ENCODE measurements at regions not wholly inside any gene's neighbourhood (a gene's known extent, or its start where the extent isn't known, plus 50 kb on each side); places are given as distances from the start of the nearest gene placed in this dataset.
"Not testable (repeated sequence)": the region's sequence is repeated elsewhere in the genome, so short reads cannot be mapped to it uniquely, and the experiment has no call there.

DNA sequence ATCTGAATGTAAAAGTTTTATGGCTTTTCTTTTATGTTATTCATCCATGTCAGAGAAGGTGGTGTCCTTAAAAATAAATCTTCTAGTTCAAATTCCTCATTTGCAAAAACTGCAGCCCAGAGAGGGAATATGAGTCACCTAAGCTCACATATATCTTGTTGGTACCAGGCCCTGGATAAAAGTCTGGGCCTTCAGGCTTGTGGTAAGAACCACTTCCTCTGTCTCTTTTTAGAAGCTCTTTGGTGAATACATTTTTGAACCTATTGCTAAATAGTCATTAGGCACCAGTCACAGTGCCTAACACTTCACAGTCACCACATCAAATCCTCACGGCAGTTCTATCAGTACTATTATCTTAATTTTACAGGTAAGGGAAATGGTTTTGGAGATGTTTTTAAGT, 199.2 kb downstream of the KCNS3 start:
- DNase-seq (ENCODE audit: low read depth): peak; percentile 54

DNA sequence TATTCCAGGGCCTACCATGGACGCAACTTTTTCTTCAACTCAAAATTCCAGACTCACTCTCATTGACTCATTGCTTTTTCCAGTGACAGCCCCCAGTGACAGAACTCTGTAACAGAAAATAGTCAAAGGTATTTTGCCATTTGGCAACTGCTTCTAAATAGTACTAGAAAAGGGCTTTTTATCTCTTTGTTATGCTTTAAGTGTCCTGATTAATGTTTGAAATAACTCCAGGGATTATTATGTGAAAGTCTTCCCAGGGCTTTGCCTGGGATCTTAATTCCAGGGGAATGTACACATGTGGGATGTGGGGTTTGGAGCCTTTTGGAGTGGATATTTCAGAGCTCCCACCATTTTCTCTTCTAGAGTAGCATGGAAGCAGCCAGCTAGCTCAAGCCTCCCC, 198.8 kb downstream of the KCNS3 start:
- no peak for DNase-seq (ENCODE audit: low read depth)

DNA sequence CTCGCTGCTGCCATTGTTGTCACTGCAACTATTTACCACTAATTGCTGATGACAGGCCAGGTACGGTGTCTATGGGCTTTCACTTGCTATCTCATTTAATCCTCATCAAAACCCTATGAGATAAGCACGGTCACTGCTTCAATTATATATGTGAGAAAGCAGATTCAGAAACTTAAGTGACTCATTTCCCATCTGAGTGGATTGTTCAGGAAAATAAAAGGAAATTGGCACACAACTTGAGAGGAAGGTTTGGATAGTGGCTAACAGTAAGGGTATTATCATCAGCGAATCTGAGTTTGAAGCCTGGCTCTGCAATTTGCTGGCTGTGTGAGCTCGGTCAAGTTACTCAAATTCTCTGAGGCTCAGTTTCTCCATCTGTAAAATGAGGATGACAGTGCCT, 196.0 kb downstream of the KCNS3 start:
- DNase-seq (ENCODE audit: low read depth): no peak

DNA sequence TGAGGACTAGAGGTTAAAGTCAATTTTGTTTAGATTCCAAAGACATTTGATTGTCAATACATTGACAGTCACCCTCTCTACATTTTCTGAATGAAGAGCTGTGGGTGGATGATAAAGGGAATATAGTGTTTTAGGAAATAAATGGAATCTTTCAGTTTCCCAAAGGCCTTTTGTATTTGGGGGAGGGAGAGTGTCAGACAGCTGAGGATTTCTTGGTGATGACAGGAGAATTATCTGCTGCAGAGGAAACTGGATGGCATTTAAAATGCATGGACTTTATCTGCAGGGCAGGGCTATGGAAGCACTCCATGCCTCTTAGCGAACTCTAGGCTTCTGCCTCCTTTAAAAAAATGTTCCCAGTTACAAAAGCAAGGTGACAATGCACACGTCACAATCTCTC, 195.1 kb downstream of the KCNS3 start:
- DNase-seq (ENCODE audit: low read depth): no peak

DNA sequence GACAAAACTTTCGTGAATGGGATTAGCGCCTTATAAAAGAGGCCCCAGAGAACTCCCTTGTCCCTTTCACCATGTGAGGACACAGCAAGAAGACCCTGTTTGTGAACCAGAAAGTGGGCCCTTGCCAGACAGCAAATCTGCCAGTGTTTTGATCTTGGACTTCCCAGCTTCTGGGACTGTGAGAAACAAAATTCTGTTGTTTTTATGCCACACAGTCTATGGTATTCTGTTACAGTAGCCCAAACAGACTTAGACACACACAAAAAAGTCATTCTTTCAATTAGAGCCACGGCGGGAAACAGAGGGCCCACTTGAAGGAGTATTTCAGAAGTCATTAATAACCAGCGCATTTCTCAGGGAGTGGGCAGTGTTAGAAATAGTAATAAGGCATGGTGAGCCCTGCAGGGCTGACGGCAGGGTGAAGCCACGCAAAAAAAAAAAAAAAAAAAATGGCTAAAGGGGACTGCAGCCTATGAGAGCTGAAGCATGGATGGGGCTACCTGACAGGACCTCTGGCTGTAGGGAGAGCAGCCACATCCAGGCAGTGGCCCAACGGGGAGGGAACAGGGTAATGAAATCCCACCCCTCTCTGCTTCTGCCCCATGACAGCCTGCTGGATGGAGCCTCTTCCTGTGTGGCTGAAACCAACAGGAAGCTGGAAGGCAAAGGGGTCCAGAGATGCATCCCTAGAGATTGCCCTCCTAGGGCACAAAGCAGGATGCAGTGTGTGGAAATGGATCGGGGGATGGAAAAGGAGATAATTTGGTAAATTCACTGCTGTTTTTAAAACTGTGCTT, 189.3 kb downstream of the KCNS3 start:
- no peak for DNase-seq (ENCODE audit: low read depth)

DNA sequence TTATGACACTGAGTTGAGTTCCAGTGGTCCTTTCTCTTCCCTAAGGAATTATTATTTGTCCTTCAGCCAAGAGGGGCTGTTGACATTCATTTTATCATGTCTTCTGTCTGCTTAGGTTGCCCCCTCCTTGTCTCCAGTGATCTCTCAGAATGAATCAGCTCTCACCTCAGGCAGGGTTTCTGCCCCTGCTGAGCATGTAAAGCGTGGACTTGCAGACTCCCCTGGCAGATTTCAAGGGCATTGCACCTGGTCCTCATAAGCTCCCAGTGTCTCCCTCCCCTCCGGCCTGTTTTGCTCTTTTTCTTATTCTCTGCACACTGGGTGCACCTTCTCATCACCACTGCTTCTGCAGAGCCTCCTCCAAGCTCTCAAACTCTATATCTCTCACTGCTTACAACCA, 188.4 kb downstream of the KCNS3 start:
- DNase-seq (ENCODE audit: low read depth): no peak

DNA sequence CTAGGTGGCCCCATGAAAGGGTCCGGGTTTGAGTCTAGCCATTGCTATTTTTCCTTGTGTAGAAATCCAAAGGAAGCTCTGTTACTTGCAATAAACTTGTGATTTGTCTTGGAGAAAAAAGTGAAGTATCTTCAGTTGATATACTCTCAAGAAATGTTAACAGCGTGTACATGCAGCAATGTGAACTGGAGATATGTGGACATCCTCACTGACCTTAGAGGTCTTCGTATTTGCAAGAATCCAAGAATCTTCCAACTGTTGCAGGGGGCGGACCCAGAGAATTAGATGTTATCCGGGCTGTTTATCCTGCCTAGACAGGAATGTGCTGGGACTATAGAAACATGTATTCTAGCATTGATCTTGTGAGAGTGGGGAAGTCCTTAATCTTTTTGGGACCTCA, 187.6 kb downstream of the KCNS3 start:
- no peak for DNase-seq (ENCODE audit: low read depth)

DNA sequence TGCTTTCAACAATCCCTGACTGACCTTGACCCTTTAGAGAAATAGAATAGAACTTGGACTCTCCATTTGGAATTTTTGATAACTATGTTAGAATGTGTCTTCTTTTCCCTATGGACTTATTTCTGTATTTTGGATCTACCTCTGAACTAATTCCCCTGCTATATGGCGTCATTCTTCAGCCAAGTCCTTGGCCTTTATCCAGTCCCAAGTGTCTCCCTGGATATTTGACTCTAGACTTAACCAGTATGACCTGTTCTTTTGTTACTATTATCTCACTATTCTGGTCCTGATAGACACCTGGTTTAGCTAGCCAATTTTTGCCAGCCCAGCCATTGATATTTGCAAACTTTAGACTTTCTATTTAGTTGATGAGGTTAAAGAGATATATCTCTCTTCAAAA, 186.8 kb downstream of the KCNS3 start:
- no peak for DNase-seq (ENCODE audit: low read depth)

DNA sequence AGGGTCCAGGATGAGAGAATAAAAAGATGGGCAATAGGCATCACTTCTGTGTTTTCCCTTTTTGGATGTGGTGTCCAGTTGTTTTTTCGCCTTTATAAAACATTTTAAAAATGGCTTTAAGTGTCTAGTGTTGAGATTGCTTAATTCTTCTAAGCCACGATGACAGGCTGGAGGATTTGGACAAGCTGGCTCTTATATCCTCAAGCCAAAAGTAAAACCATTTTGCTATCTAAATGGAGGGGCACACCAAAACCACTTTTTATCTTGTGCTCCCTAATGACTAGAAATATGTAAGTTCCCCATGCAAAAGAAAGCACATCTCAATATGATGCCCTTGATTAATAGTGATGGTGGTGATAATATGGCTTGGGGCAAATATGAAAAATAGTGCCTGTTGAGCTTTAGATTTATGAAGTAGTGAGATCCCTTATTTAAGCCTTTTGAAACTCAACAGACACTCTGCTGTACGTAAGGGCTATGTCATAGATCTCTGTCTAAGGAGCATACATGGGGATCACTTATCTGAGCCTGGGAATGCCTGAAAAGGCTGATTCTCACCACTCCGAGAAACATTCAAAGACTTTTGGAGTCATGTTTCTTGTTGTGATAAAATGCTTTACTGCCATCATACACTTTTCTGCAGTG, 185.5 kb downstream of the KCNS3 start:
- DNase-seq (ENCODE audit: low read depth): no peak

DNA sequence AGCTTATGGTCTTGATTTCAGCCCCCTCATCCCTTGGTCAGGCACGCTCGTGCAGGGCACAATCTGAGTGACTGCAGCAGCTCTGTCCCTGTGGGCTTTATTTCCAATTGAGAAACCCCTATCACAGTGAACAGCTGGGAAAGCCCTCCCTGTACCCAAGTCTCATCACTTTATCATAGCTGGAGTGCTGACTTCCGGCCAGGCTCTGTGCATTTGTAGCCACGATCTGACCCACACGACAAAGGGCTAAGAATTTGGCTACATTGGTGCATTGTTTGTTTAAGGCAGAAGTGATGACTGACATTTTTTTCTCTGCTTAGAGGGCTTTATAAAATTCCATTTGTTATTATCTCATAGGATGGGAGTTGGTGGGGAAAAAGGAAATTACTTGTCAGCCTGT, 184.4 kb downstream of the KCNS3 start:
- no peak for DNase-seq (ENCODE audit: low read depth)

DNA sequence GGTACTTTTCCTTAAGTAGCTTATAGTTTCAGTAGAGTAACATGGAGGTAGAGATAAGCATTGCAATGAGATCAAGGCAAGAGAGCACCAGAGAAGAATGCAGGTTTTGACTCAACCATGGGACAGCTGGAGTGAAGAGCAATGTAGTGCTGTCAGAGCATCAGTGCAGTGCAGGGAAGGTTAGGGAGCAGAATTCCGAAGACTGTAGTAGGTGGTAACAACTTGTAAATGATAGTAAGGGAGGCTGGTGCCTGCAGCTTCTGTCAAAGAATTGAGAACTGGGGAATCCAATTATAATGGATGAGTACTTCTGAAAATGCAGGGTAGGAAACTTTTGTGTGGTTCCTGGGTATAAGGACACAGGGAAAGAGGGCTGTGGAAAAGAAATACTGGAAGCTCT, 183.2 kb downstream of the KCNS3 start:
- DNase-seq (ENCODE audit: low read depth): no peak

DNA sequence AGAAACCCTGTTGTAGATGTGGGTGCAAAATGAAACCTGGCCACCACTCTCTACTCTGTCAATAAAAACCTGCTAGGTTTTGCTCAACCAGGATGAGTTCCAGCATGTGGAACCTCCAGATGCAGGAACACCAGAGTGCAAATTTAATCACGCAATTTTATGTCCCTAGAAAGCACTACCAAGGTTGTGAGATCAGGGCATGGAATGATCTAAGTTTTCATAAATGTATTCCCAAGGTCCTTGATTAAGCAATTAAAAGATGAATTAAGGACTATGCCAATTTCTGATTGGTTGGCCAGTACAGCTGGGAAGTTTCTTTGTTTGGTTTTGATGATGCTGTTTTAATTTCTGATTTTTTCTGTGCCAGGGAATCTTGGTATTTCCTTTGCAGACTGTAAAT, 179.2 kb downstream of the KCNS3 start:
- DNase-seq (ENCODE audit: low read depth): no peak

DNA sequence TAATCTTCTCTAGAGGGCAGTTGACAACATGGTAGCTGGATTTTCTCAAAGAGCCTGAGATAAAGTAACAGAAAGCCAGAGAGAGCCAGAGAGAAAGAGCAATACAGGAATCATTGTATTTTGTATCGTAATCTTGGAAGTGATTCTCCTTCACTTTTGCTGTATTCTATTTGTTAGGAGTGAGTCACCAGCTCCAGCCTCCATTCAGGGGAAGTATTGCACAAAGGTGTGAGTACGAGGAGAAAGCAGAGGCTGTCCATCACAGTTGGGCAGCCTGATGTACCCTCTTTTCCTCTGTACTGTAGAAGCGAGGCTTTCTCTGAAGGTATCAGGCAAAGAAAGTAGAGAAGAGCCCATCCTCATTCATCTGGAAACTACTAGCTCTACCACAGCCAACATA, 176.8 kb downstream of the KCNS3 start:
- no peak for DNase-seq (ENCODE audit: low read depth)

DNA sequence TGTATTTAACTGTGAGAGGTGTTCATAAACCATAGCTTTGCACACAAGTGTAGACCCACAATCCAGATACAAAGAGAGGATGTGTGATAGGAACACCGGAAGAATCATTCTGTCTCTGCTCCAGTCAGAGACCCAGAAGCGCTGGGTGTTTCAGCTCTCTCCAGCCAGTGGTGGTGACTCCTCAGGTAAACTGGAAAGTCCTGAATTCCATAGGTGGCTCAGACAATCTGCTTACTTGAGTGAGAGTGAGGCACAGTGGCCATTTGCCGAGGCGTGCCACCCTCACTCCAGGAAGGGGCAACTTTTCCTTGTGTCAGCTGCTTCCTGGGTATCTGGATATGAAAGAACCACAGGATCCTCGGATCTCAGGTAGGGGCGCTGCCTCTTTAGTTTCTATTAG, 171.5 kb downstream of the KCNS3 start:
- no peak for DNase-seq (ENCODE audit: low read depth)

DNA sequence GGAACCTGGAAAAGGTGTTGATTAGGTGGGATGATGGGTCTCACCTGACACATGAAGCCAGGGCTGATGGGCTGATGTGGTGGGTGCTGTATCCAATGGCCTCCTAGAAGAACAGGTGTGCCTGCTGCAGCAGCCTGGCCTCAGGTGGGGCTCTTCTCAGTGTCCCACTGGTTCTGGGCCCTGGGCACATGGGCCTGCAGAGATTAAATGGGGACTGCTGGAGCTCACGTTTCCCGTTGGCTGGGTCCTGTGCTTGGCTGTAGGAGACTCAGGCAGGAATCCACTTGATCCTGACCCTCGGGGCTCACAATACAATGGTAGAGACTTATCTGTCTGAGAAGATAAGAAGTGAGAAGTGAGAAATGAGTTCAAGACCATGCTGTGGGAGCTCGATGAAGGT, 170.9 kb downstream of the KCNS3 start:
- DNase-seq (ENCODE audit: low read depth): no peak

DNA sequence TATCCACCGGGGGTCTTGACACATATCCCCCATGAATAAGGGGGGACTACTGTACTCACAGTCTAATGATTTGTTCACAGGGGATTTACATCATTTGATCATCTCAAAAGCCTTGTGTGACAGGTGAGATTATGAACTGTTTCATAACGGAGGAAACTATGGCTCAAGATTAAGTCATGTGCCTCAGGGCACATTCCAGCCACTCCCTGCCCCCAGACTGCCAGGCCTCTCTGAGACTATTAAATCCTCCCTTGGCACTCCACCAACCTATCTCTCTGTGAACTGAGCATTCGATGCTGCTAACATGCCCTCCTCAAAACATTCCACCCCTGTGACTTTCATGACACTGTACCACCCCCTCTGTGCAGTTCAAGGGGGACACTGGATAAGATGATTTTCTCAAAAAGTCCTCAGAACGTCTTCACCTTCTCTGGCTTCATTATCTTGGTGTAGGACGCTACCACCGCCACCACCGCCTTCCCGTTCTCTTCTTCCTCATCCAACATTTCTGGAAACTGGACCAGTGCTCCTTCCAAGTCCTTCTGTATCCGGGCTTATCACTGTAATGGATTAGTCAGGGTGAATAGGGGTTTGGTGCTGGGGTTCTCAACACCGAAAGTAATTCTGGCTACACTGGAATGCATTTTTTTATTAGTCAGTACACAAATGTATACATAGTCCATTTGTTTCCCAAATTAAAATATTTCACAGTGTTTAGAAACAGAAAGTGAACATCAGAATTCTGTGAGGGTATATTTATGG, 169.6 kb downstream of the KCNS3 start:
- no peak for DNase-seq (ENCODE audit: low read depth)

DNA sequence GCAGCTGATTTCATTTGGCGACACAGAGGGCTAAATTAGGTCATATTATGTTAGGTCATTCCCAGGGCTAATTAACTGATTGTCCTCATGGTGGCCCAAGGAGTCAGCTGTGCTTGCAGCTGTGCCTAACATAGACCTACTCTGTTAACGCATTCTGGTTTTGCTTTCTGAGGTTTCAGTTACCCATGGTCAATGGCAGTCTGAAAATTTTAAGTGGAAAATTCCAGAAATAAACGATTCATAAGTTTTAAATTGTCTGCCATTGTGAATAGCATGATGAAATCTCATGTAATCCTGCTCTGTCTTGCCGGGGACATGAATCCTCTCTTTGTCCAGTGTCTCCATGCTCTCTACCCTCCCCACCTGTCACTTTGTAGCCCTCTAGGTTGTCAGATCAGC, 168.7 kb downstream of the KCNS3 start:
- DNase-seq (ENCODE audit: low read depth): no peak

DNA sequence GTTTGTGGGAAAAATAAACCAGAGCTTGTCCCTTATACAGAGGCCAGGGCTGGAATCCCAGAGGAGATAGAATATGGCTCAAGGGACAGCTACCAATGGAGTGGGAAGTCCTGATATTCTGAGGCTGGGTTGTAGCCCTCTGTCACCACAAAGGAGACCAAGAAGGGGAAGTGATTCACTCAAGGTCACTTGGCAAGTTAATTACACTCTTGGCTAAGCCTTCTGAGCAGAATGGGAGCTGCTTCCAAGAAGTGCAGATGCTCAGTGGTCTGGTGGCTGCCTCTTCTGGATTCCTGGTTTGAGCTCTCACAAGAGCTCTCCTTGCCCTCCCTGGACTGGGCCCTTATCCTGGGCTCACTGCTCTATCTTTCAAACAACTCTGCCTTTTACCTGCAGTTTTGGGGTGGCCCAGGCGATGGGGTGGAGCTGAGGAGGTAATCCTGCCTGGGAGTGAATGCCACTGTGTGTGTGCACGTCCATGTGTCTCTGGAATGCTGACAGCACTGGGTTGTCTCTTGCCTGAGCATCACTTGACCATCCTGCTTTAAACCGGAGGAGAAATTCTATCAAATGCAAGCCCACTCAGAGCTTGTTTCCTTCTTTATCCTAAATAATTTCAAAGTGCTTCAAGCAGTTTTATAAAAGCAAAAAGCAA, 168.2 kb downstream of the KCNS3 start:
- DNase-seq (ENCODE audit: low read depth): peak; percentile 49

DNA sequence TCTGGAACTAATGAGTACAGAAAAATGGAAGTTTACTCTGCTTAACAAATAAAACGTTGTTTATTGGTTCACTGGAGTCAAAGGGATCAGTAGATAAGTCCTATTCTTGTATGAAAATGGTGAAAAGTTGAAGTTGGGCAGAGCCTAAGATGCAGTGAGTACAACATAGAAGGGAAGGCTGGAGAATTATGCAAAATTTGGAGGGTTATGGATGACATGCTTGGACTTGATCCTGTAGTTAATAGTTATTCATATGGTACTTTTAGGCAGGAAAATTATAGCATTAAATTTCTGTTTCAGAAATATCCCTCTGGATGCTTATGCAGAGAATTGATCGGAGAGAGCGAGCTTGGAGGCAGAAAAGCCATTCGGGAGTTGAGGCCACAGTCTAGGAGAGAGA, 167.6 kb downstream of the KCNS3 start:
- no peak for DNase-seq (ENCODE audit: low read depth)

DNA sequence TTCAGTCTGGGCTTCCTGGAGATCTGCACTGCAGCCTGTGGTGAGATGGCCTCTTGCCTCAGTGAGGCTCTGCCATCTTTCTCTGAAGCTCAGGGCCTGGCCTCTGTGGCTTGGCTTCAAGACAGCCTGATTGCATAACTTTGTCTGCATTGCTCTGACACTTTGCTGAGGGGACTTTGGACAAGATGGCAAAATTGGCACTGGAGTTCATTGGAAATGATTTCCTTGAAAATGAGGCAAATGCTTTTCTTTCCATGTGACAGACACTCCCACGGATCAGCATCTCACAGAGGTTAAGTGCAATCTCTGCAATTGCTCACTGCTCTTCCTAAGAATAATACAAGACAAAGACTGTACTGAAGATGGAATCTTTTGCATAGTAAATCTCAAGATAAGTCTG, 166.8 kb downstream of the KCNS3 start:
- DNase-seq (ENCODE audit: low read depth): no peak

DNA sequence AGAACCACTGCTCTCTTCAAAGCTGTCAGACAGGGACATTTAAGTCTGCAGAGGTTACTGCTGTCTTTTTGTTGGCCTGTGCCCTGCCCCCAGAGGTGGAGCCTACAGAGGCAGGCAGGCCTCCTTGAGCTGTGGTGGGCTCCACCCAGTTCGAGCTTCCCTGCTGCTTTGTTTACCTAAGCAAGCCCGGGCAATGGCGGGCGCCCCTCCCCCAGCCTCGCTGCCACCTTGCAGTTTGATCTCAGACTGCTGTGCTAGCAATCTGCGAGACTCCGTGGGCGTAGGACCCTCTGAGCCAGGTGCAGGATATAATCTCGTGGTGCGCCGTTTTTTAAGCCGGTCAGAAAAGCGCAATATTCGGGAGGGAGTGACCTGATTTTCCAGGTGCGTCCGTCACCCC, 138.9 kb downstream of the KCNS3 start:
- not testable (repeated sequence) for DNase-seq (ENCODE audit: low read depth)

DNA sequence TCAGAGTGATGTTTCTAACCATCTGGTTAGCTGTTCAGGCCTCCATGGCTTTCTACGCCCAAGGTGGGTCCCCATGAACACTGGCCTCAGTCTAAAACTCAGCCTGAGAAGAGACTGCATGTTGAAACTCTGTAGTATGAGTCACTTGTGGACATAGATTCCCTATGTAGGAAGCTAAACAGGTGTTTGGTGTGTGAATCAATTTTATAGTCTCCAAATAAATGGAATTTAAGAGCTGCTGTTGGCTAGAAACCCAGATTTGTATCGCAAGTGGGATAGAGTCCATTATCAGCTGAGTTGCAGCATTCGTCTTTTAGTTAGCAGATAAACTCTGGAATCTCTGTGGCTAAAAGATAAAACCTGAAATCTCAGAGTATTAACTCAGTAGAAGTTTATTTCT, 131.4 kb downstream of the KCNS3 start:
- no peak for DNase-seq (ENCODE audit: low read depth)

DNA sequence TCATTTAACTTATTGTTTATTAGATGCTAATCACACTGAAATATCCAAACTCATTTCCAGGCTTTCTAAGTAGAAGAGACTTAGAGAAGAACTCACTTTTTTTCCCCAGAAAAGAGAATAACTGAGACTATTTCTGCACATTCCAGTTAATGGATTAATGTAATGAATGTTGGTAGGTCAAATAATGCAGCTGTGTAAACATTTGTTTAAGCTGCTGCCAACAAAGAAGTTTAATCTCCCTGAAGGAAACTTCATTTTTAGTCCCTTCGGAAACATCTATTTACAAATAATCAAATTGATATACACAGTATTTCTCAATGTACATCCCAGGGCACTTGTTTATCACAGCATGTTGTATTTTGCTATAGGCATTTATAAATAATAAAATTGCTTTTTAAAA, 126.9 kb downstream of the KCNS3 start:
- DNase-seq (ENCODE audit: low read depth): no peak
